Natural killer cell treated with Interleukin-12 subunit alpha and Interleukin-12 subunit beta and Interleukin-15 and Interleukin-18, amount 100 ng/mL, for 72 hours (primary cell): ENCODE measurements at regions not wholly inside any gene's neighbourhood (a gene's known extent, or its start where the extent isn't known, plus 50 kb on each side); places are given as distances from the start of the nearest gene placed in this dataset.

Source experiments
- ATAC-seq, 2 donors: fragments of 150-1000 bp; cut with Tn5 transposase in 1 of 2; sonication (Bioruptor Pico), chemical (Tn5 transposase) in 1 of 2; 2 replicates each; pipeline ENCODE4 v1.10.0; 2021
- DNase-seq: peaks from one replicate; pipeline ENCODE4 v3.0.0; 2022; ENCODE audit warnings: low spot score
- H3K27ac Mint-ChIP-seq, 2 donors: 1 replicate in 1 of 2; 2 replicates in 1 of 2; pipeline ENCODE4 v1.8.0; 2022; ENCODE audit warnings: mixed read lengths in 2 of 2, mild to moderate bottlenecking in 1 of 2, moderate library complexity in 1 of 2
- H3K27me3 Mint-ChIP-seq, 2 donors: 1 replicate in 1 of 2; 2 replicates in 1 of 2; pipeline ENCODE4 v1.8.0; 2022; ENCODE audit warnings: mixed read lengths in 2 of 2
- H3K36me3 Mint-ChIP-seq: one replicate; pipeline ENCODE4 v1.8.0; 2022; ENCODE audit warnings: mixed read lengths
- H3K4me1 Mint-ChIP-seq, 2 donors: 1 replicate in 1 of 2; 2 replicates in 1 of 2; pipeline ENCODE4 v1.8.0; 2022; ENCODE audit warnings: low read depth in 2 of 2, mixed read lengths in 2 of 2, mild to moderate bottlenecking in 1 of 2
- H3K4me3 Mint-ChIP-seq: one replicate; pipeline ENCODE4 v1.8.0; 2022; ENCODE audit warnings: mixed read lengths
- H3K9me3 Mint-ChIP-seq: 2 replicates; pipeline ENCODE4 v1.8.0; 2022; ENCODE audit warnings: mixed read lengths

- Mint-ChIP-seq H3K27ac (peak overlapping the region in 1 of 2 donors; percentile 73), H3K27me3 (no peaks in the 10 kb centered on the region), H3K9me3 (no peaks in the 10 kb centered on the region), H3K4me3 (no peak overlapping the region), H3K4me1 (peaks cover 10 to 18% of the 10 kb centered on the region in 2 donors), H3K36me3 (peaks cover 16% of the 10 kb centered on the region)
- DNase-seq (no peak), ATAC-seq (no peak)
Observed at GRCh38 chr3:43163895-43164493, 58.1 kb upstream of the POMGNT2 start.

GRCh38 chr3:43162230-43163084 lies 56.6 kb upstream of the POMGNT2 start:
- H3K4me1 Mint-ChIP-seq = peaks cover 10 to 18% of the 10 kb centered on the region in 2 donors
- DNase-seq (no peak), ATAC-seq (peak; percentile 36 to 49)
- peak overlapping the region; percentile 59 to 73 for H3K27ac Mint-ChIP-seq
- H3K4me3 Mint-ChIP-seq = peak overlapping the region; percentile 66
- H3K27me3 Mint-ChIP-seq = no peaks in the 10 kb centered on the region
- peaks cover 12% of the 10 kb centered on the region for H3K36me3 Mint-ChIP-seq
- no peaks in the 10 kb centered on the region for H3K9me3 Mint-ChIP-seq

- Mint-ChIP-seq H3K4me1 (peaks cover 10 to 18% of the 10 kb centered on the region in 2 donors), H3K36me3 (peaks cover 12% of the 10 kb centered on the region), H3K27ac (peak overlapping the region in 1 of 2 donors; percentile 63), H3K4me3 (peak overlapping the region; percentile 20), H3K27me3 (no peaks in the 10 kb centered on the region), H3K9me3 (no peaks in the 10 kb centered on the region)
- no peak for DNase-seq
- no peak for ATAC-seq
Observed at GRCh38 chr3:43161684-43162229, 55.9 kb upstream of the POMGNT2 start.

DNA sequence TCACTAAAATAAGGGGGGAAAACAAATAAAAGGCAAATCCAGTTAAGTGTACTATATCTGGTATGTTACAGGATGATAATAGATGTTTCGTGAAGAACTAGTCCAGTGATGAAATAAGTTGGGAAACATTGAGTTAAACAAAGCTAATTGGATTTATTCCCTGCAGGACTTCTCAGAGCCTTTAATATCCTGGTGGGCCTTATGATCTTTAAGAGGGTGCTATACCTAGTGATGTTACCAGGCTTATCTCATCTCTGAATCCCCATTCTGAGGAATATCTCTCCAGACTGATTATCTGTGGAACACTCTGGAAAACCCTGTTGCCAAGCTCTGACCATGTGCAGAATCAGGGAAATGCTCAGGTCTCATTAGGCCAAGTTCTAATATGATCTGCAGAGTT lies 54.8 kb upstream of the POMGNT2 start:
- no peak overlapping the region for H3K4me3 Mint-ChIP-seq
- no peaks in the 10 kb centered on the region for H3K27me3 Mint-ChIP-seq
- DNase-seq = no peak
- peaks cover 10 to 18% of the 10 kb centered on the region in 2 donors for H3K4me1 Mint-ChIP-seq
- ATAC-seq = no peak
- H3K9me3 Mint-ChIP-seq = no peaks in the 10 kb centered on the region
- no peak overlapping the region for H3K27ac Mint-ChIP-seq
- peaks cover 6% of the 10 kb centered on the region for H3K36me3 Mint-ChIP-seq

GRCh38 chr3:43159876-43160255 lies 54.0 kb upstream of the POMGNT2 start:
- H3K4me1 Mint-ChIP-seq = peaks cover 14 to 18% of the 10 kb centered on the region in 2 donors

GRCh38 chr3:43159131-43159875 lies 53.4 kb upstream of the POMGNT2 start:
- Mint-ChIP-seq H3K9me3 (no peaks in the 10 kb centered on the region), H3K27me3 (peaks cover 0 to 7% of the 10 kb centered on the region in 2 donors), H3K4me3 (no peak overlapping the region), H3K4me1 (peaks cover 14 to 18% of the 10 kb centered on the region in 2 donors), H3K27ac (no peak overlapping the region), H3K36me3 (no peaks in the 10 kb centered on the region)
- ATAC-seq (no peak), DNase-seq (no peak)

More at GRCh38 chr3:43159876-43160255, 54.0 kb upstream of the POMGNT2 start:
- peaks cover 0 to 5% of the 10 kb centered on the region in 2 donors for H3K27me3 Mint-ChIP-seq
- H3K4me3 Mint-ChIP-seq = no peak overlapping the region
- DNase-seq = no peak
- H3K9me3 Mint-ChIP-seq = no peaks in the 10 kb centered on the region
- H3K36me3 Mint-ChIP-seq = peaks cover 5% of the 10 kb centered on the region
- no peak for ATAC-seq
- H3K27ac Mint-ChIP-seq = no peak overlapping the region

GRCh38 chr3:43156812-43157455 lies 51.1 kb upstream of the POMGNT2 start:
- DNase-seq (no peak), ATAC-seq (no peak)
- Mint-ChIP-seq H3K27ac (no peak overlapping the region), H3K4me3 (no peak overlapping the region), H3K27me3 (peaks cover 5 to 11% of the 10 kb centered on the region in 2 donors), H3K36me3 (no peaks in the 10 kb centered on the region), H3K4me1 (peaks cover under 1 to 4% of the 10 kb centered on the region in 2 donors), H3K9me3 (no peaks in the 10 kb centered on the region)

- no peaks in the 10 kb centered on the region for H3K9me3 Mint-ChIP-seq
- ATAC-seq (peak in 1 of 2 donors; percentile 7), DNase-seq (no peak)
- peaks cover 7 to 18% of the 10 kb centered on the region in 2 donors for H3K27me3 Mint-ChIP-seq
- H3K4me3 Mint-ChIP-seq = no peak overlapping the region
- peak overlapping the region in 1 of 2 donors; percentile 12 for H3K27ac Mint-ChIP-seq
- no peaks in the 10 kb centered on the region for H3K36me3 Mint-ChIP-seq
- peaks cover 0 to 4% of the 10 kb centered on the region in 2 donors for H3K4me1 Mint-ChIP-seq
Observed at GRCh38 chr3:43155464-43156121, 49.7 kb upstream of the POMGNT2 start.
